HL-60/S4 treated with phorbol 12-myristate 13-acetate at 8.2 ng/mL for 4 days and 3 days (cell line): ENCODE measurements at regions not wholly inside any gene's neighbourhood (a gene's known extent, or its start where the extent isn't known, plus 50 kb on each side); places are given as distances from the start of the nearest gene placed in this dataset.
"Not testable (repeated sequence)": the region's sequence is repeated elsewhere in the genome, so short reads cannot be mapped to it uniquely, and the experiment has no call there.

Experiments
- in situ Hi-C: fragments of 300-500 bp; cut with MboI; formaldehyde crosslinking; loops from 2 replicates; pipeline ENCODE4 v1.15.0; 2022; ENCODE audit warnings: low sequenced_read_pairs

GRCh38 chr6:169145496-169145895 lies 108.2 kb downstream of the THBS2 start:
- in situ Hi-C loops: no loop called here

GRCh38 chr6:169144356-169144755 lies 109.3 kb downstream of the THBS2 start:
- in situ Hi-C loops: no loop called here

GRCh38 chr6:169142538-169142844 lies 111.2 kb downstream of the THBS2 start:
- in situ Hi-C loops: no loop called here

- in situ Hi-C loops: no loop called here
Measured at GRCh38 chr6:169141671-169142537, 111.7 kb downstream of the THBS2 start.

- in situ Hi-C loops: no loop called here
Measured at GRCh38 chr6:169140986-169141495, 112.6 kb downstream of the THBS2 start.

GRCh38 chr6:169139179-169139971 lies 114.3 kb downstream of the THBS2 start:
- in situ Hi-C loops: no loop called here

- in situ Hi-C loops: no loop called here
Measured at GRCh38 chr6:169132352-169132940, 121.2 kb downstream of the THBS2 start.

- in situ Hi-C loops: no loop called here
Measured at GRCh38 chr6:169131390-169131789, 122.3 kb downstream of the THBS2 start.

GRCh38 chr6:169130113-169130512 lies 123.5 kb downstream of the THBS2 start:
- in situ Hi-C loops: no loop called here

GRCh38 chr6:169121013-169121412 lies 132.6 kb downstream of the THBS2 start:
- in situ Hi-C loops: no loop called here

GRCh38 chr6:169119669-169120068 lies 134.0 kb downstream of the THBS2 start:
- in situ Hi-C loops: no loop called here

GRCh38 chr6:169118346-169118830 lies 135.3 kb downstream of the THBS2 start:
- in situ Hi-C loops: no loop called here

GRCh38 chr6:169117663-169118062 lies 136.0 kb downstream of the THBS2 start:
- in situ Hi-C loops: no loop called here

- in situ Hi-C loops: no loop called here
Measured at GRCh38 chr6:169115632-169116031, 138.0 kb downstream of the THBS2 start.

- in situ Hi-C loops: not testable (repeated sequence)
Measured at GRCh38 chr6:169114632-169115031, 139.0 kb downstream of the THBS2 start.

- in situ Hi-C loops: no loop called here
Measured at GRCh38 chr6:169112483-169113320, 140.9 kb downstream of the THBS2 start.

GRCh38 chr6:169111203-169111602 lies 142.4 kb downstream of the THBS2 start:
- in situ Hi-C loops: no loop called here

- in situ Hi-C loops: no loop called here
Measured at GRCh38 chr6:169109411-169110220, 144.0 kb downstream of the THBS2 start.

- in situ Hi-C loops: no loop called here
Measured at GRCh38 chr6:169108753-169109152, 144.9 kb downstream of the THBS2 start.

GRCh38 chr6:169106176-169106575 lies 147.5 kb downstream of the THBS2 start:
- in situ Hi-C loops: no loop called here
